Adrenal gland (tissue), 5 donors: ENCODE measurements at regions not wholly inside any gene's neighbourhood (a gene's known extent, or its start where the extent isn't known, plus 50 kb on each side); places are given as distances from the start of the nearest gene placed in this dataset.

Source experiments
- POLR2A ChIP-seq, 2 donors: fragments of 450-650 bp; IDR thresholded peaks; one replicate each; pipeline ENCODE4 v1.6.1; 2017; ENCODE audit warnings: antibody characterized with exemption in 2 of 2, mild to moderate bottlenecking in 2 of 2, moderate library complexity in 1 of 2
- TF ChIP-seq, protein P1 (sequence below), 6 experiments: fragments of 450-650 bp in 4 of 6; fragments of 200-600 bp in 2 of 6; sonication (generic) in 1 of 6; IDR thresholded peaks; 1 replicate in 5 of 6; 2 replicates in 1 of 6; pipeline versions ENCODE4 v1.5.1 to v1.8.0; 2016 to 2021; ENCODE audit warnings: antibody characterized with exemption in 6 of 6, mild to moderate bottlenecking in 2 of 6, moderate library complexity in 1 of 6
- donor health status: DM: no; HTN: no; CAD: no.

DNA sequence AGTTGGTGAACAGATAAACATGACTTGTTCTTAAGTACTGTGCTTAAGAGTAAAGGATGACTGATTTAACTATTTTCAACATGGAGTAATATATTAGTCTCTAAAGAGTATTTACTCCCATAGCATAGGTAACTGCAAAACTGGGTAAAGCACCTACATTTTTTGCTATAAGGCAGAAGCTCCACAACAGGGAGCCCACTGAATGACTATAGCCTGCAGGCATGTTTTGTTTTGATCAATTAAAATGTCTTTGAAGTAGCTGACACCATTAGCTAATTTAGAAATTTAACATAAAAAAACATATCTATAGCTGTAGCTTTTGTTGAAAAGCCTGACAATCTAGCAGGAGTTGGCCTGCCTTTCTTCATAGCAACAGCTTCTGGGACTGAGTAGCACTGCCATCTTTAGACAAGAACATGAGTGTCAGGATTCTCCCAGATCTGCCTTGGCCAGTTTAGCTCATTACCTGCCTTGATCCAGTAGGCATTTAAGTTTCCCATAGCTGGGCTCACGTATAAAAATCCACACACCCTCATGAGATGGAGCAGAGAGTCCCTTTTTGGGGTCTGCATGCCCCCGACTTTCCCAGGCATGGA lies 1935.1 kb upstream of the PIK3C3 start:
- TF ChIP-seq, protein P1, sequence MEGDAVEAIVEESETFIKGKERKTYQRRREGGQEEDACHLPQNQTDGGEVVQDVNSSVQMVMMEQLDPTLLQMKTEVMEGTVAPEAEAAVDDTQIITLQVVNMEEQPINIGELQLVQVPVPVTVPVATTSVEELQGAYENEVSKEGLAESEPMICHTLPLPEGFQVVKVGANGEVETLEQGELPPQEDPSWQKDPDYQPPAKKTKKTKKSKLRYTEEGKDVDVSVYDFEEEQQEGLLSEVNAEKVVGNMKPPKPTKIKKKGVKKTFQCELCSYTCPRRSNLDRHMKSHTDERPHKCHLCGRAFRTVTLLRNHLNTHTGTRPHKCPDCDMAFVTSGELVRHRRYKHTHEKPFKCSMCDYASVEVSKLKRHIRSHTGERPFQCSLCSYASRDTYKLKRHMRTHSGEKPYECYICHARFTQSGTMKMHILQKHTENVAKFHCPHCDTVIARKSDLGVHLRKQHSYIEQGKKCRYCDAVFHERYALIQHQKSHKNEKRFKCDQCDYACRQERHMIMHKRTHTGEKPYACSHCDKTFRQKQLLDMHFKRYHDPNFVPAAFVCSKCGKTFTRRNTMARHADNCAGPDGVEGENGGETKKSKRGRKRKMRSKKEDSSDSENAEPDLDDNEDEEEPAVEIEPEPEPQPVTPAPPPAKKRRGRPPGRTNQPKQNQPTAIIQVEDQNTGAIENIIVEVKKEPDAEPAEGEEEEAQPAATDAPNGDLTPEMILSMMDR (IDR thresholded peaks at IDR 0.05), result no peak
- TF ChIP-seq POLR2A (IDR thresholded peaks at IDR 0.05), result no peak
